ENCODE measurements at regions not wholly inside any gene's neighbourhood (a gene's known extent, or its start where the extent isn't known, plus 50 kb on each side); places are given as distances from the start of the nearest gene placed in this dataset.

- no peak overlapping the region for H3K4me2 ChIP-seq
- H3F3A ChIP-seq (replicated peaks; ENCODE audit: insufficient read depth) = no peaks in the 10 kb centered on the region
- TF ChIP-seq REST (IDR thresholded peaks at IDR 0.05; ENCODE audit: low read depth, low read length) = no peak
- TF ChIP-seq RCOR1 (IDR thresholded peaks at IDR 0.05; ENCODE audit: low read length) = no peak
- TF ChIP-seq SIN3A (IDR thresholded peaks at IDR 0.05; ENCODE audit: borderline replicate concordance, low read depth, low read length) = no peak
- H3K4me1 ChIP-seq (ENCODE audit: control insufficient read depth in 1 of 2, insufficient read depth in 2 of 2, low read depth in 1 of 2, low read length in 1 of 2) = peaks cover 0 to 3% of the 10 kb centered on the region in 2 experiments; a peak in 2 of 4 replicates
- CTCF ChIA-PET = no interaction called here
- no peak for DNase-seq
- POLR2A ChIA-PET = no interaction called here
- H3K79me2 ChIP-seq (ENCODE audit: insufficient read depth) = no peaks in the 10 kb centered on the region
- H3K36me3 ChIP-seq (replicated peaks in 1 of 2; ENCODE audit: control insufficient read depth in 1 of 2, insufficient read depth in 2 of 2, low read length in 1 of 2) = no peaks in the 10 kb centered on the region
- no peak overlapping the region for H3K27ac ChIP-seq (ENCODE audit: low read depth in 2 of 2, low read length in 1 of 2)
- H3K9me2 ChIP-seq = no peaks in the 10 kb centered on the region
- H3K4me3 ChIP-seq (ENCODE audit: low read depth in 2 of 2, low read length in 1 of 2) = no peak overlapping the region
- H4K20me1 ChIP-seq (ENCODE audit: insufficient read depth) = no peaks in the 10 kb centered on the region
- no peaks in the 10 kb centered on the region for H3K27me3 ChIP-seq (ENCODE audit: insufficient read depth)
- H3K9ac ChIP-seq = no peak overlapping the region
- H2AFZ ChIP-seq (ENCODE audit: low read depth) = no peak overlapping the region
- H3K9me3 ChIP-seq = no peaks in the 10 kb centered on the region
Observed at GRCh38 chr12:88630561-88630960, 50.3 kb upstream of the KITLG start.

Small RNA genes lying in the stretch of these regions (small RNA-seq; reads per million reads assigned to genes)
- gene RNU7-120P = 0 to 0.52 (median 0) reads per million in 7 experiments
